GM23338 (cell line): ENCODE measurements at regions not wholly inside any gene's neighbourhood (a gene's known extent, or its start where the extent isn't known, plus 50 kb on each side); places are given as distances from the start of the nearest gene placed in this dataset.
A peak's percentile ranks its signal among the peaks of the same experiment; 100 is the strongest.

ENCODE experiments used
- CREB1 ChIP-seq: fragments of 250-450 bp; sonication (Bioruptor Pico); IDR thresholded peaks from 2 replicates; pipeline ENCODE4 v1.5.0; 2020; ENCODE audit warnings: low read depth, mild to moderate bottlenecking, moderate library complexity
- EZH2 ChIP-seq: fragments of 200-600 bp; sonication (generic); IDR thresholded peaks from one replicate; pipeline ENCODE4 v1.8.0; 2017; ENCODE audit warnings: antibody characterized with exemption, mild to moderate bottlenecking, low read depth; ENCODE audit not compliant: unreplicated experiment
- JUNB ChIP-seq: IDR thresholded peaks from one replicate; pipeline ENCODE4 v1.6.1; 2016; ENCODE audit warnings: antibody characterized with exemption; ENCODE audit not compliant: unreplicated experiment
- NANOG ChIP-seq: IDR thresholded peaks from 2 replicates; pipeline ENCODE4 v1.6.1; 2016; ENCODE audit warnings: antibody characterized with exemption, borderline replicate concordance
- POLR2AphosphoS5 ChIP-seq: IDR thresholded peaks from 2 replicates; pipeline ENCODE4 v1.6.1; 2016; ENCODE audit warnings: antibody characterized with exemption, low read depth
- REST ChIP-seq: IDR thresholded peaks from one replicate; pipeline ENCODE4 v1.6.1; 2018; ENCODE audit warnings: antibody characterized with exemption; ENCODE audit not compliant: unreplicated experiment
- ZNF114 ChIP-seq: fragments of 250-450 bp; sonication (Bioruptor Pico); IDR thresholded peaks from 2 replicates; pipeline ENCODE4 v1.5.0; 2020; ENCODE audit warnings: mild to moderate bottlenecking, moderate library complexity
- TF ChIP-seq, protein P1 (sequence below), 2 experiments: fragments of 200-600 bp in 1 of 2; sonication (generic) in 1 of 2; conservative IDR thresholded peaks; 2 replicates each; pipeline versions ENCODE4 v1.5.1 to v1.6.1; 2016 to 2017; ENCODE audit warnings: antibody characterized with exemption in 2 of 2, low read depth in 2 of 2, mild to moderate bottlenecking in 2 of 2, moderate library complexity in 1 of 2
- TF ChIP-seq, protein P2 (sequence below): IDR thresholded peaks from 2 replicates; pipeline ENCODE4 v1.6.1; 2016; ENCODE audit warnings: antibody characterized with exemption
- TF ChIP-seq, protein P3 (sequence below): fragments of 250-450 bp; sonication (Bioruptor Pico); IDR thresholded peaks from 2 replicates; pipeline ENCODE4 v1.5.0; 2020; ENCODE audit warnings: mild to moderate bottlenecking, moderate library complexity

- TF ChIP-seq, protein P1, sequence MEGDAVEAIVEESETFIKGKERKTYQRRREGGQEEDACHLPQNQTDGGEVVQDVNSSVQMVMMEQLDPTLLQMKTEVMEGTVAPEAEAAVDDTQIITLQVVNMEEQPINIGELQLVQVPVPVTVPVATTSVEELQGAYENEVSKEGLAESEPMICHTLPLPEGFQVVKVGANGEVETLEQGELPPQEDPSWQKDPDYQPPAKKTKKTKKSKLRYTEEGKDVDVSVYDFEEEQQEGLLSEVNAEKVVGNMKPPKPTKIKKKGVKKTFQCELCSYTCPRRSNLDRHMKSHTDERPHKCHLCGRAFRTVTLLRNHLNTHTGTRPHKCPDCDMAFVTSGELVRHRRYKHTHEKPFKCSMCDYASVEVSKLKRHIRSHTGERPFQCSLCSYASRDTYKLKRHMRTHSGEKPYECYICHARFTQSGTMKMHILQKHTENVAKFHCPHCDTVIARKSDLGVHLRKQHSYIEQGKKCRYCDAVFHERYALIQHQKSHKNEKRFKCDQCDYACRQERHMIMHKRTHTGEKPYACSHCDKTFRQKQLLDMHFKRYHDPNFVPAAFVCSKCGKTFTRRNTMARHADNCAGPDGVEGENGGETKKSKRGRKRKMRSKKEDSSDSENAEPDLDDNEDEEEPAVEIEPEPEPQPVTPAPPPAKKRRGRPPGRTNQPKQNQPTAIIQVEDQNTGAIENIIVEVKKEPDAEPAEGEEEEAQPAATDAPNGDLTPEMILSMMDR (conservative IDR thresholded peaks at IDR 0.05; ENCODE audit: low read depth in 2 of 2), result peak; percentile 72 to 92
- TF ChIP-seq POLR2AphosphoS5, result no peak
- no peak for TF ChIP-seq EZH2
- TF ChIP-seq CREB1, result no peak
- TF ChIP-seq, protein P2, sequence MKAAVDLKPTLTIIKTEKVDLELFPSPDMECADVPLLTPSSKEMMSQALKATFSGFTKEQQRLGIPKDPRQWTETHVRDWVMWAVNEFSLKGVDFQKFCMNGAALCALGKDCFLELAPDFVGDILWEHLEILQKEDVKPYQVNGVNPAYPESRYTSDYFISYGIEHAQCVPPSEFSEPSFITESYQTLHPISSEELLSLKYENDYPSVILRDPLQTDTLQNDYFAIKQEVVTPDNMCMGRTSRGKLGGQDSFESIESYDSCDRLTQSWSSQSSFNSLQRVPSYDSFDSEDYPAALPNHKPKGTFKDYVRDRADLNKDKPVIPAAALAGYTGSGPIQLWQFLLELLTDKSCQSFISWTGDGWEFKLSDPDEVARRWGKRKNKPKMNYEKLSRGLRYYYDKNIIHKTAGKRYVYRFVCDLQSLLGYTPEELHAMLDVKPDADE, result no peak
- TF ChIP-seq, protein P3, sequence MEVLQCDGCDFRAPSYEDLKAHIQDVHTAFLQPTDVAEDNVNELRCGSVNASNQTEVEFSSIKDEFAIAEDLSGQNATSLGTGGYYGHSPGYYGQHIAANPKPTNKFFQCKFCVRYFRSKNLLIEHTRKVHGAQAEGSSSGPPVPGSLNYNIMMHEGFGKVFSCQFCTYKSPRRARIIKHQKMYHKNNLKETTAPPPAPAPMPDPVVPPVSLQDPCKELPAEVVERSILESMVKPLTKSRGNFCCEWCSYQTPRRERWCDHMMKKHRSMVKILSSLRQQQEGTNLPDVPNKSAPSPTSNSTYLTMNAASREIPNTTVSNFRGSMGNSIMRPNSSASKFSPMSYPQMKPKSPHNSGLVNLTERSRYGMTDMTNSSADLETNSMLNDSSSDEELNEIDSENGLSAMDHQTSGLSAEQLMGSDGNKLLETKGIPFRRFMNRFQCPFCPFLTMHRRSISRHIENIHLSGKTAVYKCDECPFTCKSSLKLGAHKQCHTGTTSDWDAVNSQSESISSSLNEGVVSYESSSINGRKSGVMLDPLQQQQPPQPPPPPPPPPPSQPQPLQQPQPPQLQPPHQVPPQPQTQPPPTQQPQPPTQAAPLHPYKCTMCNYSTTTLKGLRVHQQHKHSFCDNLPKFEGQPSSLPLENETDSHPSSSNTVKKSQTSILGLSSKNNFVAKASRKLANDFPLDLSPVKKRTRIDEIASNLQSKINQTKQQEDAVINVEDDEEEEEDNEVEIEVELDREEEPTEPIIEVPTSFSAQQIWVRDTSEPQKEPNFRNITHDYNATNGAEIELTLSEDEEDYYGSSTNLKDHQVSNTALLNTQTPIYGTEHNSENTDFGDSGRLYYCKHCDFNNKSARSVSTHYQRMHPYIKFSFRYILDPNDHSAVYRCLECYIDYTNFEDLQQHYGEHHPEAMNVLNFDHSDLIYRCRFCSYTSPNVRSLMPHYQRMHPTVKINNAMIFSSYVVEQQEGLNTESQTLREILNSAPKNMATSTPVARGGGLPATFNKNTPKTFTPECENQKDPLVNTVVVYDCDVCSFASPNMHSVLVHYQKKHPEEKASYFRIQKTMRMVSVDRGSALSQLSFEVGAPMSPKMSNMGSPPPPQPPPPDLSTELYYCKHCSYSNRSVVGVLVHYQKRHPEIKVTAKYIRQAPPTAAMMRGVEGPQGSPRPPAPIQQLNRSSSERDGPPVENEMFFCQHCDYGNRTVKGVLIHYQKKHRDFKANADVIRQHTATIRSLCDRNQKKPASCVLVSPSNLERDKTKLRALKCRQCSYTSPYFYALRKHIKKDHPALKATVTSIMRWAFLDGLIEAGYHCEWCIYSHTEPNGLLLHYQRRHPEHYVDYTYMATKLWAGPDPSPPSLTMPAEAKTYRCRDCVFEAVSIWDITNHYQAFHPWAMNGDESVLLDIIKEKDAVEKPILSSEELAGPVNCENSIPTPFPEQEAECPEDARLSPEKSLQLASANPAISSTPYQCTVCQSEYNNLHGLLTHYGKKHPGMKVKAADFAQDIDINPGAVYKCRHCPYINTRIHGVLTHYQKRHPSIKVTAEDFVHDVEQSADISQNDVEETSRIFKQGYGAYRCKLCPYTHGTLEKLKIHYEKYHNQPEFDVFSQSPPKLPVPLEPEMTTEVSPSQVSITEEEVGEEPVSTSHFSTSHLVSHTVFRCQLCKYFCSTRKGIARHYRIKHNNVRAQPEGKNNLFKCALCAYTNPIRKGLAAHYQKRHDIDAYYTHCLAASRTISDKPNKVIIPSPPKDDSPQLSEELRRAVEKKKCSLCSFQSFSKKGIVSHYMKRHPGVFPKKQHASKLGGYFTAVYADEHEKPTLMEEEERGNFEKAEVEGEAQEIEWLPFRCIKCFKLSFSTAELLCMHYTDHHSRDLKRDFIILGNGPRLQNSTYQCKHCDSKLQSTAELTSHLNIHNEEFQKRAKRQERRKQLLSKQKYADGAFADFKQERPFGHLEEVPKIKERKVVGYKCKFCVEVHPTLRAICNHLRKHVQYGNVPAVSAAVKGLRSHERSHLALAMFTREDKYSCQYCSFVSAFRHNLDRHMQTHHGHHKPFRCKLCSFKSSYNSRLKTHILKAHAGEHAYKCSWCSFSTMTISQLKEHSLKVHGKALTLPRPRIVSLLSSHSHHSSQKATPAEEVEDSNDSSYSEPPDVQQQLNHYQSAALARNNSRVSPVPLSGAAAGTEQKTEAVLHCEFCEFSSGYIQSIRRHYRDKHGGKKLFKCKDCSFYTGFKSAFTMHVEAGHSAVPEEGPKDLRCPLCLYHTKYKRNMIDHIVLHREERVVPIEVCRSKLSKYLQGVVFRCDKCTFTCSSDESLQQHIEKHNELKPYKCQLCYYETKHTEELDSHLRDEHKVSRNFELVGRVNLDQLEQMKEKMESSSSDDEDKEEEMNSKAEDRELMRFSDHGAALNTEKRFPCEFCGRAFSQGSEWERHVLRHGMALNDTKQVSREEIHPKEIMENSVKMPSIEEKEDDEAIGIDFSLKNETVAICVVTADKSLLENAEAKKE (CRISPR knock-in tag), result no peak
- TF ChIP-seq JUNB, result no peak
- TF ChIP-seq REST, result no peak
- no peak for TF ChIP-seq ZNF114 (CRISPR knock-in tag)
- TF ChIP-seq NANOG, result no peak
These were observed 404.8 kb downstream of the ATP23 start for GRCh38 chr12:58346032-58346632.
